Gastrocnemius medialis (tissue), 4 donors: ENCODE measurements at regions not wholly inside any gene's neighbourhood (a gene's known extent, or its start where the extent isn't known, plus 50 kb on each side); places are given as distances from the start of the nearest gene placed in this dataset.

ENCODE experiments used
- POLR2A ChIP-seq, 2 donors: fragments of 450-650 bp; IDR thresholded peaks; one replicate each; pipeline ENCODE4 v1.6.1; 2017; ENCODE audit warnings: antibody characterized with exemption in 2 of 2, mild to moderate bottlenecking in 2 of 2, moderate library complexity in 2 of 2
- TF ChIP-seq, protein P1 (sequence below), 5 experiments: fragments of 450-650 bp in 3 of 5; fragments of 200-600 bp in 2 of 5; sonication (generic) in 2 of 5; IDR thresholded peaks in 4 of 5; conservative IDR thresholded peaks in 1 of 5; 1 replicate in 4 of 5; 2 replicates in 1 of 5; pipeline ENCODE4 v1.5.1; 2016 to 2019; ENCODE audit warnings: antibody characterized with exemption in 5 of 5, mild to moderate bottlenecking in 3 of 5, moderate library complexity in 3 of 5

DNA sequence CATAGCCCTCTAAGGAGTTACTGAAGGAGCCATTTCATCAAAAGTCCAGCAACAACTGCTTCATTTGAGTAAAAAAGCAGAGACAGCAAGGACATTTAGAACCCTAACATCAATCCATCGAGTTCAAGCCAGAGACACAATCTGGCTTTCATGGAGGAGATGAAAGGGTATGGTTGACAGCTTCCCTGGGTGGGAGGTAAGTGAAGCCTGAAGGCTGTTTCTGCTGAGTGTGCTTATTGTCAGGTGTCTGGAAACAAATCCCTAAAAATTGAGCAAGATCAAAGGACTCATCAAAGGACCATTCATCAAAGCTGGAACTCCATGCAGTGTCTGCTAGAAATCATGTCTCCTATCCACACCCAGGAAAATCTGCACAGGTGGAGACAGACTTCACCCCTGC, 104.4 kb upstream of the CCDC196 start:
- TF ChIP-seq, protein P1, sequence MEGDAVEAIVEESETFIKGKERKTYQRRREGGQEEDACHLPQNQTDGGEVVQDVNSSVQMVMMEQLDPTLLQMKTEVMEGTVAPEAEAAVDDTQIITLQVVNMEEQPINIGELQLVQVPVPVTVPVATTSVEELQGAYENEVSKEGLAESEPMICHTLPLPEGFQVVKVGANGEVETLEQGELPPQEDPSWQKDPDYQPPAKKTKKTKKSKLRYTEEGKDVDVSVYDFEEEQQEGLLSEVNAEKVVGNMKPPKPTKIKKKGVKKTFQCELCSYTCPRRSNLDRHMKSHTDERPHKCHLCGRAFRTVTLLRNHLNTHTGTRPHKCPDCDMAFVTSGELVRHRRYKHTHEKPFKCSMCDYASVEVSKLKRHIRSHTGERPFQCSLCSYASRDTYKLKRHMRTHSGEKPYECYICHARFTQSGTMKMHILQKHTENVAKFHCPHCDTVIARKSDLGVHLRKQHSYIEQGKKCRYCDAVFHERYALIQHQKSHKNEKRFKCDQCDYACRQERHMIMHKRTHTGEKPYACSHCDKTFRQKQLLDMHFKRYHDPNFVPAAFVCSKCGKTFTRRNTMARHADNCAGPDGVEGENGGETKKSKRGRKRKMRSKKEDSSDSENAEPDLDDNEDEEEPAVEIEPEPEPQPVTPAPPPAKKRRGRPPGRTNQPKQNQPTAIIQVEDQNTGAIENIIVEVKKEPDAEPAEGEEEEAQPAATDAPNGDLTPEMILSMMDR (IDR thresholded peaks at IDR 0.05 in 4 of 5, conservative IDR thresholded peaks at IDR 0.05 in 1 of 5), result no peak
- no peak for TF ChIP-seq POLR2A (IDR thresholded peaks at IDR 0.05)
